Keratinocyte (primary cell): ENCODE measurements at regions not wholly inside any gene's neighbourhood (a gene's known extent, or its start where the extent isn't known, plus 50 kb on each side); places are given as distances from the start of the nearest gene placed in this dataset.

Experiments used
- DNase-seq: peaks from one replicate; pipeline ENCODE4 v3.0.0-alpha.2; 2011; ENCODE audit warnings: low read depth, missing footprints, low spot score
- FAIRE-seq: peaks from 2 replicates; lab custom pipeline; 2011; peaks lifted over from hg19 to GRCh38; lab: Jason Lieb, UNC
- H2AFZ ChIP-seq: 2 replicates; pipeline ENCODE4 v1.6.0; 2012; ENCODE audit warnings: low read length, control low read depth, inconsistent platforms; ENCODE audit not compliant: control insufficient read depth
- H3K27ac ChIP-seq: 2 replicates; pipeline ENCODE4 v1.5.1; 2011; ENCODE audit warnings: low read length; ENCODE audit not compliant: control insufficient read depth, insufficient read depth
- H3K27me3 ChIP-seq: 3 replicates; pipeline ENCODE4 v1.6.0; 2011; ENCODE audit warnings: low read length; ENCODE audit not compliant: control insufficient read depth, insufficient read depth; ENCODE audit errors: extremely low read depth
- H3K36me3 ChIP-seq, 2 experiments: 2 replicates in 1 of 2; 3 replicates in 1 of 2; pipeline ENCODE4 v1.5.1; 2011; ENCODE audit warnings: low read length in 2 of 2, mild to moderate bottlenecking in 1 of 2; ENCODE audit not compliant: control insufficient read depth in 2 of 2, insufficient read depth in 2 of 2; ENCODE audit errors: extremely low read depth in 1 of 2
- H3K4me1 ChIP-seq: 3 replicates; pipeline ENCODE4 v1.5.1; 2011; ENCODE audit warnings: low read length; ENCODE audit not compliant: control insufficient read depth, insufficient read depth; ENCODE audit errors: extremely low read depth
- H3K4me2 ChIP-seq: 3 replicates; pipeline ENCODE4 v1.6.0; 2011; ENCODE audit warnings: low read depth, low read length; ENCODE audit not compliant: control insufficient read depth, insufficient read depth; ENCODE audit errors: extremely low read depth
- H3K4me3 ChIP-seq, 3 experiments: fragments of 200-600 bp in 1 of 3; sonication (generic) in 1 of 3; 2 replicates in 2 of 3; 3 replicates in 1 of 3; pipeline ENCODE4 v1.5.1; 2011 to 2016; ENCODE audit warnings: low read length in 3 of 3, mild to moderate bottlenecking in 3 of 3, control low read depth in 2 of 3, inconsistent platforms in 1 of 3, low read depth in 1 of 3, mixed read lengths in 1 of 3, mixed run types in 1 of 3, moderate library complexity in 1 of 3; ENCODE audit not compliant: control insufficient read depth in 2 of 3, insufficient read depth in 2 of 3; ENCODE audit errors: extremely low read depth in 1 of 3
- H3K79me2 ChIP-seq: 2 replicates; pipeline ENCODE4 v1.6.0; 2012; ENCODE audit warnings: low read length; ENCODE audit not compliant: control insufficient read depth, insufficient read depth
- H3K9ac ChIP-seq: 3 replicates; pipeline ENCODE4 v1.6.0; 2011; ENCODE audit warnings: low read length; ENCODE audit not compliant: control insufficient read depth, insufficient read depth; ENCODE audit errors: extremely low read depth
- H3K9me1 ChIP-seq: 3 replicates; pipeline ENCODE4 v1.6.0; 2011; ENCODE audit warnings: low read length; ENCODE audit not compliant: control insufficient read depth, insufficient read depth; ENCODE audit errors: extremely low read depth
- H3K9me3 ChIP-seq: 2 replicates; pipeline ENCODE4 v1.5.1; 2012; ENCODE audit warnings: low read depth, low read length; ENCODE audit not compliant: control insufficient read depth
- H4K20me1 ChIP-seq: 3 replicates; pipeline ENCODE4 v1.6.0; 2011; ENCODE audit warnings: low read length; ENCODE audit not compliant: control insufficient read depth, insufficient read depth; ENCODE audit errors: extremely low read depth
- CTCF ChIP-seq, 3 experiments: IDR thresholded peaks in 1 of 3; conservative IDR thresholded peaks in 1 of 3; optimal IDR thresholded peaks in 1 of 3; 2 replicates in 2 of 3; 3 replicates in 1 of 3; pipeline versions ENCODE3 to v1.5.1; 2011; ENCODE audit warnings: low read length in 3 of 3, mild to moderate bottlenecking in 3 of 3, moderate library complexity in 2 of 3, control low read depth in 1 of 3, inconsistent platforms in 1 of 3; ENCODE audit not compliant: insufficient read depth in 2 of 3; ENCODE audit errors: extremely low read depth in 1 of 3
- EZH2 ChIP-seq: IDR thresholded peaks from one replicate; pipeline ENCODE4 v1.6.1; 2012; ENCODE audit warnings: inconsistent platforms, mild to moderate bottlenecking, low read length, moderate library complexity
- dilution Hi-C: fragments of 300-500 bp; cut with MboI; formaldehyde crosslinking; loops from one replicate; pipeline ENCODE4 v1.7.0; 2020; ENCODE audit warnings: low sequenced_read_pairs; ENCODE audit not compliant: extremely low pct_ligation_motif_present

- dilution Hi-C loops, result no loop called here
- Histone ChIP-seq H3K27ac (no peak overlapping the region), H3K27me3 (no peaks in the 10 kb centered on the region), H3K9me1 (no peaks in the 10 kb centered on the region), H3K36me3 (no peaks in the 10 kb centered on the region), H3K4me1 (no peaks in the 10 kb centered on the region), H4K20me1 (no peaks in the 10 kb centered on the region), H3K9me3 (peaks cover 2% of the 10 kb centered on the region), H2AFZ (no peak overlapping the region), H3K4me3 (no peak overlapping the region), H3K79me2 (no peaks in the 10 kb centered on the region), H3K9ac (no peak overlapping the region), H3K4me2 (no peak overlapping the region)
- FAIRE-seq (no peak), DNase-seq (no peak)
- TF ChIP-seq EZH2, result no peak
- TF ChIP-seq CTCF (optimal IDR thresholded peaks at IDR 0.05 in 1 of 3, IDR thresholded peaks at IDR 0.05 in 1 of 3, conservative IDR thresholded peaks at IDR 0.05 in 1 of 3; ENCODE audit: extremely low read depth in 1 of 3, insufficient read depth in 2 of 3, low read length in 3 of 3), result no peak
Observed at GRCh38 chr2:107005853-107006252, 119.9 kb upstream of the ST6GAL2 start.

- DNase-seq (no peak), FAIRE-seq (no peak)
- no peak overlapping the region for H3K9ac ChIP-seq
- H3K4me1 ChIP-seq, result no peaks in the 10 kb centered on the region
- H2AFZ ChIP-seq, result no peak overlapping the region
- no peaks in the 10 kb centered on the region for H3K79me2 ChIP-seq
- no peaks in the 10 kb centered on the region for H3K9me1 ChIP-seq
- dilution Hi-C loops, result no loop called here
- no peak for TF ChIP-seq EZH2
- no peak for TF ChIP-seq CTCF (optimal IDR thresholded peaks at IDR 0.05 in 1 of 3, IDR thresholded peaks at IDR 0.05 in 1 of 3, conservative IDR thresholded peaks at IDR 0.05 in 1 of 3; ENCODE audit: extremely low read depth in 1 of 3, insufficient read depth in 2 of 3, low read length in 3 of 3)
- no peak overlapping the region for H3K4me2 ChIP-seq
- H3K36me3 ChIP-seq, result no peaks in the 10 kb centered on the region
- H3K27ac ChIP-seq, result no peak overlapping the region
- no peaks in the 10 kb centered on the region for H3K27me3 ChIP-seq
- no peaks in the 10 kb centered on the region for H4K20me1 ChIP-seq
- H3K9me3 ChIP-seq, result peaks cover 2% of the 10 kb centered on the region
- H3K4me3 ChIP-seq, result no peak overlapping the region
Observed at GRCh38 chr2:107006836-107007235, 120.9 kb upstream of the ST6GAL2 start.
